ENCODE measurements at regions not wholly inside any gene's neighbourhood (a gene's known extent, or its start where the extent isn't known, plus 50 kb on each side); places are given as distances from the start of the nearest gene placed in this dataset.
"Not testable (repeated sequence)": the region's sequence is repeated elsewhere in the genome, so short reads cannot be mapped to it uniquely, and the experiment has no call there.

- DNase-seq: no peak
These were observed 120.2 kb upstream of the ARRDC3 start for GRCh38 chr5:91503321-91503720.

- DNase-seq: no peak
These were observed 117.6 kb upstream of the ARRDC3 start for GRCh38 chr5:91500758-91501157.

- DNase-seq: peak; percentile 61
These were observed 116.9 kb upstream of the ARRDC3 start for GRCh38 chr5:91499943-91500531.

- no peak for DNase-seq
These were observed 112.6 kb upstream of the ARRDC3 start for GRCh38 chr5:91495699-91496098.

- DNase-seq: no peak
These were observed 111.4 kb upstream of the ARRDC3 start for GRCh38 chr5:91494447-91494996.

- no peak for DNase-seq
These were observed 110.0 kb upstream of the ARRDC3 start for GRCh38 chr5:91493086-91493485.

- DNase-seq: no peak
These were observed 108.1 kb upstream of the ARRDC3 start for GRCh38 chr5:91491229-91491628.

GRCh38 chr5:91490316-91490715 lies 107.2 kb upstream of the ARRDC3 start:
- no peak for DNase-seq

- DNase-seq: no peak
These were observed 104.3 kb upstream of the ARRDC3 start for GRCh38 chr5:91487420-91487819.

GRCh38 chr5:91486638-91487037 lies 103.5 kb upstream of the ARRDC3 start:
- no peak for DNase-seq

- no peak for DNase-seq
These were observed 101.5 kb upstream of the ARRDC3 start for GRCh38 chr5:91484662-91485061.

- DNase-seq: not testable (repeated sequence)
These were observed 96.3 kb upstream of the ARRDC3 start for GRCh38 chr5:91479376-91479775.

- no peak for DNase-seq
These were observed 95.0 kb upstream of the ARRDC3 start for GRCh38 chr5:91478096-91478495.

GRCh38 chr5:91477408-91477807 lies 94.3 kb upstream of the ARRDC3 start:
- no peak for DNase-seq

- DNase-seq: no peak
These were observed 91.1 kb upstream of the ARRDC3 start for GRCh38 chr5:91474201-91474600.

GRCh38 chr5:91472631-91473030 lies 89.5 kb upstream of the ARRDC3 start:
- DNase-seq: no peak

- DNase-seq: no peak
These were observed 86.5 kb upstream of the ARRDC3 start for GRCh38 chr5:91469517-91470165.

GRCh38 chr5:91468651-91469422 lies 85.7 kb upstream of the ARRDC3 start:
- no peak for DNase-seq

- no peak for DNase-seq
These were observed 81.9 kb upstream of the ARRDC3 start for GRCh38 chr5:91464886-91465646.

GRCh38 chr5:91457681-91458058 lies 74.6 kb upstream of the ARRDC3 start:
- DNase-seq: no peak

GRCh38 chr5:91456928-91457680 lies 74.0 kb upstream of the ARRDC3 start:
- DNase-seq: no peak

- no peak for DNase-seq
These were observed 66.0 kb upstream of the ARRDC3 start for GRCh38 chr5:91449083-91449482.

Measured in NCI-H2171 treated with DMSO at 0.1 percent for 48 hours (cell line).